ENCODE measurements at regions not wholly inside any gene's neighbourhood (a gene's known extent, or its start where the extent isn't known, plus 50 kb on each side); places are given as distances from the start of the nearest gene placed in this dataset.

- DNase-seq (ENCODE audit: low spot score) = no peak
Measured at GRCh38 chr19:31160336-31160926, 188.8 kb downstream of the TSHZ3 start.

- peak; percentile 63 for DNase-seq (ENCODE audit: low spot score)
Measured at GRCh38 chr19:31154021-31154420, 195.2 kb downstream of the TSHZ3 start.

GRCh38 chr19:31152906-31153305 is 196.3 kb downstream of the TSHZ3 start:
- DNase-seq (ENCODE audit: low spot score) = no peak

- DNase-seq (ENCODE audit: low spot score) = no peak
Measured at GRCh38 chr19:31149441-31149941, 199.7 kb downstream of the TSHZ3 start.

DNA sequence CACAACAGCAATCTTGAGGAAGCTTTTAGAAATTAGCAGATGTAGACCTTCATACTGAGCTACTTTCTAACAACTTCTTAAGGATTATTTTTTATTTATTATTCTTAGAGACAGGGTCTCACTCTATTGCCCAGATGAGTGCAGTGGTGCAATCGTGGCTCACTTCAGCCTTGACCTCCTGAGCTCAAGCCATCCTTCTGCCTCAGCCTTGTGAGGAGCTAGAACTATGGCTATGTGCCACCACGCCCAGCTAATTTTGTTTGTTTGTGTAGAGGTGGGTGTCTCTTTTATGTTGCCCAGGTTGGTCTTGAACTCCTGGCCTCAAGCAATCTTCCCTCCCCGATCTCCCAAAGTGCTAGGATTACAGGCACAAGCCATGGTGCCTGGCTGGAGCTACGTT is 200.6 kb downstream of the TSHZ3 start:
- DNase-seq (ENCODE audit: low spot score) = no peak

GRCh38 chr19:31147234-31147633 is 202.0 kb downstream of the TSHZ3 start:
- DNase-seq (ENCODE audit: low spot score) = no peak

GRCh38 chr19:31146546-31147183 is 202.6 kb downstream of the TSHZ3 start:
- DNase-seq (ENCODE audit: low spot score) = no peak

DNA sequence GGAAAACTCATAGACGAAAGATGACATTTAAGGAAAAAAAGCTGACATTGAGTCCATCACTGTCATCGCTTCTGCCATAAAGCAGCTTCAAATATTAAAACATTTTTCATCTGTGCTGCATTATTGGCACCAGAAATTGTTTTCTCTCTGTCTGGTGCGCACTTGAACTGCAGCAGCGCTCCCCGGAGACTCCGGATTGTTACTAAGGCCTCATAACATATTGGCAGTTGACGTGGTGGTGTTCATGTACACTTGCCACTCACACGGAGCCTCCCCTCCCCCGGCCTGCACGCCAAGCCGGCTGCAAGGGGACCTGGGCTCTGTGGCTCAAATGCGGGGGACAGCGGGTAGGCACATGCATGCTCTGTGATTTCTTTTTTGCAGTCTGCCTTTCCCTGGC is 203.2 kb downstream of the TSHZ3 start:
- DNase-seq (ENCODE audit: low spot score) = no peak

GRCh38 chr19:31145007-31145406 is 204.2 kb downstream of the TSHZ3 start:
- no peak for DNase-seq (ENCODE audit: low spot score)

GRCh38 chr19:31144075-31144870 is 205.0 kb downstream of the TSHZ3 start:
- no peak for DNase-seq (ENCODE audit: low spot score)

GRCh38 chr19:31141301-31141700 is 207.9 kb downstream of the TSHZ3 start:
- DNase-seq (ENCODE audit: low spot score) = no peak

DNA sequence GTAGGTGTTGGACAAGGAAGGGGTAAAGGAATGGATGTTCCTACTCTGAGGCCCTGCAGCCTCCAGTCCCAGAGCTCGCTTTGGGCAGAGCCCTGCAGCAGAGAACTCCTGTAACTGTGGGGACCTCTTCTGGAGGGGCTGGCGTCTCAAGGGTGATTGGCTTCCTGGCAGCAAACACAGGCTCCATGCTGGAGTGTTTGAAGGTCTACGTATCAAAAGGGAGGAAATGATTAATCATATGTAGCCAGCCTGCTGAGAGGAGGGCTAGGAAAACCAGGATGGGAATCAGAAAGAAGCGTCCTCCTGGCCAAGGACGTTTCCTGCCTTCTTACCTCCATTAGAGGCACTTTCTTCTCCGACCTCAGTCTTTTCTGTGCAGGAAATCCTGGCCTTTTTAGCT is 208.5 kb downstream of the TSHZ3 start:
- no peak for DNase-seq (ENCODE audit: low spot score)

- no peak for DNase-seq (ENCODE audit: low spot score)
Measured at GRCh38 chr19:31139871-31140505, 209.2 kb downstream of the TSHZ3 start.

DNA sequence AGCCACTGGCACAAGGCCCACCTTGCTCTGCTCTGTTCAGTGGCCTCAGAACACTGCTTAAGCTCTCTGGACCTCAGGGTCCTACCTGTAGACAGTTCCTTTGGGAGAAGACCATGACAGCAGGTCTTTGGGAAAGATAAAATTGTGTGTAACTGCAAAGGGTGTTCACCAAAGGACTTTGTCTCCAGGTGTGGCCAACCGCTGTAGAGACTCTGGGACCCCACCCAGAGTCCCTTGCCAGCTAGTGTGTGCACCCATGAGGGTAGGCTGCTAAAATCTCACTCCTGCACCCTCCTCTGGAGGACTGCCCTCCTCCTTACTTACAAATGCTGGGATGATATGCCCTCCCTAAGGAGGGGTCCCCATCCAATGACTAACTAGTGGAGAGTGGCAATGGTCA is 211.2 kb downstream of the TSHZ3 start:
- DNase-seq (ENCODE audit: low spot score) = no peak

- no peak for DNase-seq (ENCODE audit: low spot score)
Measured at GRCh38 chr19:31135841-31136240, 213.4 kb downstream of the TSHZ3 start.

- no peak for DNase-seq (ENCODE audit: low spot score)
Measured at GRCh38 chr19:31132753-31133110, 216.5 kb downstream of the TSHZ3 start.

- DNase-seq (ENCODE audit: low spot score) = no peak
Measured at GRCh38 chr19:31128291-31128690, 220.9 kb downstream of the TSHZ3 start.

DNA sequence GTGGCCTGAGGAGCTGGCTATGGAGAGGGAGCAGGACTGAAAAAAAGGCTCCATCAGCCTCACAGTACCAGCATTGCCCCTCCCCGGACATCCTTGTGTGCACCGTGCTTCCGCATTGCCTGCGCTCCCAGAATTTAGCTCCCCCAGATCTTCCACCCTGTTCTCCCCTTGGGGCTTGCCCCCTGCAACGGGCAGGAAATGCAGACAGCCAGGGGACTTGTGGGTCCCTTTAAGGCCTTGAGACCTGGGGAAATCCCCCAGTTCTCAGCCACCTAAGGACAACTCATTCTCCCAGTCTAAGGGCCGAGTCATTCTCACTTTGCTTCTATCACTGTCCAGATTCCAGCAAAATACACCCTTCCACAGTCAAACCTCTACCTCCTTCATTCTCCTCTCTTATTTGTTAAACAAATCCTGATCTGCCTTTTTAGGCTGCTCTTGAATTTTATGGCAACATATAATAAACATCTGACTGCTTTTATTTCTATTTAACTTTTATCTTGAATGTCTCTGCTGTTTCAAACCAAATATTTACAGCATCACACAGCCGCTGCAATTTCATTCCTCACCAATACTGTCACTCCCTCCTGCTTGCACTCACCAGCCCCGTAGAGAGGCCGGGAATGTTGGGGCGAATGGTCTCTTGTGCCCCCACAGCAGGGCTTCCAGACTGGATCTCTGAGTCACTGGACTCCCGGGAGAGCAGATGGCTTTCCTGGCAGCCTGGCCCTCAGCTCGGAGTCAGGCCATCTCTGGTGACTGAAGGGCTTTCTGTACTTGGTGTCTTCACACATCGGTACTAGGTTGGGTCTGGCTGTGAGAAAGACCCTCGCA is 221.9 kb downstream of the TSHZ3 start:
- DNase-seq (ENCODE audit: low spot score) = peak; percentile 77

DNA sequence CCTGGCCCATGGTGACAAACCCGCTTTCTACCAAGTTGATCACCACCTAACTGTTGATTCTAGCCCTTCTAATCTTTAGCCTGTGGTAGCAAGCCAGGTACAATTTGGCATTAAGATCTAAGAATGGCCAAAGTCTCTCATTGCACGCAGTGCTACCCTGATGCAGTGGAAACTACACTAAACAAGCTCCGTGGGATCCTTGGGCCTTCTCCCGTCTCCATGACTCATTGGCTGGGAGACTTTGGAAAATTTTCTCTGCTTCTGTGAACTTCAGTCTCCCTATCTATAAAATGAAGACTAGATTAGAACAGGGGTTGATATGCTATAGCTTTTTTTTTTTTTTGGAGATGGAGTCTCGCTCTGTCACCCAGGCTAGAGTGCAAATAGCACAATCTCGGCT is 223.0 kb downstream of the TSHZ3 start:
- DNase-seq (ENCODE audit: low spot score) = no peak

- DNase-seq (ENCODE audit: low spot score) = no peak
Measured at GRCh38 chr19:31125071-31125470, 224.2 kb downstream of the TSHZ3 start.

- no peak for DNase-seq (ENCODE audit: low spot score)
Measured at GRCh38 chr19:31121501-31121900, 227.7 kb downstream of the TSHZ3 start.

DNA sequence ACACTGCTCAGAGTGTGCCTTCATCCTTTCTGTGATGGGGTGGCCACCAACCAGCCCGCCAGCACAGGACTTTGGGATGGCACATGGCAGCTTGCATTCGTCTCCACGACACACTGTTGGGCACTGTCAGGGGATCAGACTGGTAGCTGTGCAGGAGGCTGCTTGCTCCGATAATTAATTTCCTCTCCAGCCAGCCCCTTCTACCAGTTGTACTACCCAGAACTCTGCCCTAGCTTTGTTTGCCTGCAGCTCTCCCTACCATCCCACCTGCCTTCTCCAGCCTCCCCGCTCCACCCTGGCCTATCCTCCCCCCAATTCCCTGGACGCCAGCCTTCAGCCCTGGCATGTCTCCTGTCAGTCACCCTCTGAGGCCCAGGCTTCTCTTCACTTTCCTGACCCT is 228.3 kb downstream of the TSHZ3 start:
- no peak for DNase-seq (ENCODE audit: low spot score)
